HG02943 (cell line): ENCODE measurements at regions not wholly inside any gene's neighbourhood (a gene's known extent, or its start where the extent isn't known, plus 50 kb on each side); places are given as distances from the start of the nearest gene placed in this dataset.

ENCODE experiments used
- ATAC-seq: cut with Tn5 transposase; IDR thresholded peaks from one replicate; pipeline ENCODE4 v1.9.1; 2021; ENCODE audit warnings: mild to moderate bottlenecking, low read depth, moderate library complexity; ENCODE audit not compliant: unreplicated experiment

GRCh38 chr21:35423709-35424108 lies 374.6 kb upstream of the RUNX1 start:
- ATAC-seq = no peak

GRCh38 chr21:35422011-35422410 lies 372.9 kb upstream of the RUNX1 start:
- no peak for ATAC-seq

- ATAC-seq = no peak
Observed at GRCh38 chr21:35421221-35421620, 372.1 kb upstream of the RUNX1 start.

- ATAC-seq = no peak
Observed at GRCh38 chr21:35420656-35421055, 371.6 kb upstream of the RUNX1 start.

- ATAC-seq = no peak
Observed at GRCh38 chr21:35417762-35418161, 368.7 kb upstream of the RUNX1 start.

GRCh38 chr21:35416866-35417489 lies 367.9 kb upstream of the RUNX1 start:
- no peak for ATAC-seq

- ATAC-seq = no peak
Observed at GRCh38 chr21:35414507-35415139, 365.5 kb upstream of the RUNX1 start.

GRCh38 chr21:35414056-35414455 lies 365.0 kb upstream of the RUNX1 start:
- no peak for ATAC-seq

- ATAC-seq = no peak
Observed at GRCh38 chr21:35412231-35412630, 363.1 kb upstream of the RUNX1 start.

- ATAC-seq = no peak
Observed at GRCh38 chr21:35411434-35411833, 362.3 kb upstream of the RUNX1 start.

GRCh38 chr21:35410656-35411055 lies 361.6 kb upstream of the RUNX1 start:
- ATAC-seq = no peak

GRCh38 chr21:35410123-35410522 lies 361.0 kb upstream of the RUNX1 start:
- no peak for ATAC-seq

- no peak for ATAC-seq
Observed at GRCh38 chr21:35408401-35408800, 359.3 kb upstream of the RUNX1 start.

GRCh38 chr21:35406635-35407034 lies 357.5 kb upstream of the RUNX1 start:
- no peak for ATAC-seq

- ATAC-seq = no peak
Observed at GRCh38 chr21:35405981-35406380, 356.9 kb upstream of the RUNX1 start.

- ATAC-seq = no peak
Observed at GRCh38 chr21:35404247-35404646, 355.1 kb upstream of the RUNX1 start.

GRCh38 chr21:35402061-35402460 lies 353.0 kb upstream of the RUNX1 start:
- no peak for ATAC-seq

GRCh38 chr21:35401476-35401875 lies 352.4 kb upstream of the RUNX1 start:
- no peak for ATAC-seq

GRCh38 chr21:35400233-35400939 lies 351.3 kb upstream of the RUNX1 start:
- no peak for ATAC-seq

GRCh38 chr21:35399706-35400105 lies 350.6 kb upstream of the RUNX1 start:
- ATAC-seq = no peak

GRCh38 chr21:35399002-35399530 lies 350.0 kb upstream of the RUNX1 start:
- ATAC-seq = no peak
